PFSK-1 (cell line): ENCODE measurements at regions not wholly inside any gene's neighbourhood (a gene's known extent, or its start where the extent isn't known, plus 50 kb on each side); places are given as distances from the start of the nearest gene placed in this dataset.

Experiments
- SIN3A ChIP-seq: IDR thresholded peaks from 2 replicates; pipeline ENCODE4 v1.6.1; 2012; ENCODE audit warnings: mild to moderate bottlenecking, low read length, moderate library complexity, borderline replicate concordance; ENCODE audit not compliant: insufficient read depth
- TF ChIP-seq, protein P1 (sequence below), 2 experiments: IDR thresholded peaks; 2 replicates each; pipeline versions ENCODE4 v1.6.1 to v1.8.0; 2011 to 2012; ENCODE audit warnings: low read depth in 2 of 2, low read length in 2 of 2, control low read depth in 1 of 2, inconsistent platforms in 1 of 2, mild to moderate bottlenecking in 1 of 2, moderate library complexity in 1 of 2; ENCODE audit not compliant: insufficient read depth in 1 of 2

DNA sequence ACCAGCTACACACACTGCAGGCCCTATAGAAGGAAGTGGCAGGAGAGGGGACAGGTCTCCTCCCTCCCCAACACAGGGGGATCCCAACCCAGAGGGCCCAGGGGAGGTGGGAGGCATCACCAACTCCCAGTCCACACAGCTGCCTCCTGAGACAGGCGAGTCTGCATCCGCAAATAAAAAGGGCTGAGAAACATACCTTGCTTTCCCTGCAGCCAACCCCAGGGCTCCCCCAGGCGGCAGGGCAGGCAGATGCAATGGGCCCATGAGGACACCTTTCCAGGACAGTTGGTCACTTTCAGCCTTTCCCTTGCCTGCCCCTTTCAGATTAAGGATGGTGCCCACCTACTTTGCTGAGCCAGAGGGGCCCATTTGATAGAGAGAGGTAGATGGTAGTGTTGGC, 180.0 kb downstream of the BRD1 start:
- no peak for TF ChIP-seq SIN3A
- TF ChIP-seq, protein P1, sequence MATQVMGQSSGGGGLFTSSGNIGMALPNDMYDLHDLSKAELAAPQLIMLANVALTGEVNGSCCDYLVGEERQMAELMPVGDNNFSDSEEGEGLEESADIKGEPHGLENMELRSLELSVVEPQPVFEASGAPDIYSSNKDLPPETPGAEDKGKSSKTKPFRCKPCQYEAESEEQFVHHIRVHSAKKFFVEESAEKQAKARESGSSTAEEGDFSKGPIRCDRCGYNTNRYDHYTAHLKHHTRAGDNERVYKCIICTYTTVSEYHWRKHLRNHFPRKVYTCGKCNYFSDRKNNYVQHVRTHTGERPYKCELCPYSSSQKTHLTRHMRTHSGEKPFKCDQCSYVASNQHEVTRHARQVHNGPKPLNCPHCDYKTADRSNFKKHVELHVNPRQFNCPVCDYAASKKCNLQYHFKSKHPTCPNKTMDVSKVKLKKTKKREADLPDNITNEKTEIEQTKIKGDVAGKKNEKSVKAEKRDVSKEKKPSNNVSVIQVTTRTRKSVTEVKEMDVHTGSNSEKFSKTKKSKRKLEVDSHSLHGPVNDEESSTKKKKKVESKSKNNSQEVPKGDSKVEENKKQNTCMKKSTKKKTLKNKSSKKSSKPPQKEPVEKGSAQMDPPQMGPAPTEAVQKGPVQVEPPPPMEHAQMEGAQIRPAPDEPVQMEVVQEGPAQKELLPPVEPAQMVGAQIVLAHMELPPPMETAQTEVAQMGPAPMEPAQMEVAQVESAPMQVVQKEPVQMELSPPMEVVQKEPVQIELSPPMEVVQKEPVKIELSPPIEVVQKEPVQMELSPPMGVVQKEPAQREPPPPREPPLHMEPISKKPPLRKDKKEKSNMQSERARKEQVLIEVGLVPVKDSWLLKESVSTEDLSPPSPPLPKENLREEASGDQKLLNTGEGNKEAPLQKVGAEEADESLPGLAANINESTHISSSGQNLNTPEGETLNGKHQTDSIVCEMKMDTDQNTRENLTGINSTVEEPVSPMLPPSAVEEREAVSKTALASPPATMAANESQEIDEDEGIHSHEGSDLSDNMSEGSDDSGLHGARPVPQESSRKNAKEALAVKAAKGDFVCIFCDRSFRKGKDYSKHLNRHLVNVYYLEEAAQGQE (IDR thresholded peaks at IDR 0.05; ENCODE audit: insufficient read depth in 1 of 2, low read depth in 2 of 2, low read length in 2 of 2) = no peak
